ENCODE measurements at regions not wholly inside any gene's neighbourhood (a gene's known extent, or its start where the extent isn't known, plus 50 kb on each side); places are given as distances from the start of the nearest gene placed in this dataset.

DNA sequence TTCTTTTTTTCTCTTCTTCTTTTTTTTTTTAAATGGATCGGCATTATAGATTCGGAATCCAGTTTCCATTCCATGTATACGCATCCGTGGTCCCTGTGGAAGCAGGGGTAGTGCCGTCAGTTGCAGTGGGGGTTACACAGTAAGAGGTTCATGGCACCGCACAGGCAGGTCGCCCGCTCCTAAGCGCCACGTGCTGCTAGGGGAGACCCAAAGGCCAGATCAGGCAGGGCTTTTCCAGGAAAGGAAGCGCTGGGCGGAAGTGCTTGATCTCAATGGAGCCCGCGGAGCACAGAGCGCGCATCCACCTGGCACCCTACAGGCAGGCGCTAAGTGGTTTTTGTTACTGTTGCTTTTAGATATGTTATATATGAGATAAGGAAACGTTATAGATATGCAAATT, 174.8 kb upstream of the OR13F1 start:
- Histone ChIP-seq H3K4me3 (replicated peaks in 1 of 2; ENCODE audit: low read depth in 1 of 2, low read length in 2 of 2) (no peak overlapping the region), H3K9me2 (ENCODE audit: insufficient read depth) (no peaks in the 10 kb centered on the region), H3K27me3 (ENCODE audit: insufficient read depth, low read length) (no peaks in the 10 kb centered on the region), H3K36me3 (ENCODE audit: control insufficient read depth in 1 of 2, insufficient read depth in 2 of 2, low read length in 2 of 2) (no peaks in the 10 kb centered on the region), H2AFZ (ENCODE audit: low read depth, low read length, poor library complexity, severe bottlenecking) (no peak overlapping the region), H3K4me2 (ENCODE audit: low read length) (no peak overlapping the region), H3K9me3 (ENCODE audit: control insufficient read depth in 1 of 2, insufficient read depth in 1 of 2, low read depth in 1 of 2, low read length in 2 of 2) (no peaks in the 10 kb centered on the region), H3K79me2 (ENCODE audit: insufficient read depth, low read length) (no peaks in the 10 kb centered on the region), H3K27ac (ENCODE audit: low read depth, low read length) (no peak overlapping the region), H3K4me1 (ENCODE audit: control insufficient read depth in 1 of 2, insufficient read depth in 2 of 2, low read length in 2 of 2) (no peaks in the 10 kb centered on the region), H4K20me1 (ENCODE audit: insufficient read depth) (no peaks in the 10 kb centered on the region), H3K9ac (ENCODE audit: low read length) (no peak overlapping the region)
- ATAC-seq (no peak), DNase-seq (ENCODE audit: low read depth, low spot score) (no peak)
- no TSS peak for BruUV-seq (replicated peaks)
- ChIA-PET POLR2A (no interaction called here), RAD21 (ENCODE audit: low non-redundant PET in 1 of 2, low total read pairs in 2 of 2, uncharacterized antibody in 2 of 2, unreplicated experiment in 2 of 2) (no interaction called here), CTCF (no interaction called here)
- intact Hi-C loops (cut with micrococcal nuclease), result no loop called here
- TF ChIP-seq SRF (IDR thresholded peaks at IDR 0.05; ENCODE audit: low read depth) (no peak), SP1 (IDR thresholded peaks at IDR 0.05; ENCODE audit: low read depth) (no peak), ZFX (IDR thresholded peaks at IDR 0.05) (no peak), CEBPB (IDR thresholded peaks at IDR 0.05; ENCODE audit: low read depth) (no peak), ZNF274 (IDR thresholded peaks at IDR 0.05; ENCODE audit: low read depth, low read length) (no peak), RAD21 (IDR thresholded peaks at IDR 0.05; ENCODE audit: low read depth) (no peak), ATF3 (IDR thresholded peaks at IDR 0.05) (no peak), EZH2phosphoT487 (IDR thresholded peaks at IDR 0.05; ENCODE audit: borderline replicate concordance) (no peak), JUND (IDR thresholded peaks at IDR 0.05) (no peak), EGR1 (IDR thresholded peaks at IDR 0.05; ENCODE audit: low read depth) (no peak), CBX3 (IDR thresholded peaks at IDR 0.05; ENCODE audit: low read depth) (no peak), POLR2AphosphoS5 (IDR thresholded peaks at IDR 0.05; ENCODE audit: low read depth, low read length) (no peak), EZH2 (IDR thresholded peaks at IDR 0.05) (no peak), SIN3A (IDR thresholded peaks at IDR 0.05; ENCODE audit: low read depth) (no peak), FOSL1 (IDR thresholded peaks at IDR 0.05; ENCODE audit: low read depth) (no peak)
- TF ChIP-seq, protein P1, sequence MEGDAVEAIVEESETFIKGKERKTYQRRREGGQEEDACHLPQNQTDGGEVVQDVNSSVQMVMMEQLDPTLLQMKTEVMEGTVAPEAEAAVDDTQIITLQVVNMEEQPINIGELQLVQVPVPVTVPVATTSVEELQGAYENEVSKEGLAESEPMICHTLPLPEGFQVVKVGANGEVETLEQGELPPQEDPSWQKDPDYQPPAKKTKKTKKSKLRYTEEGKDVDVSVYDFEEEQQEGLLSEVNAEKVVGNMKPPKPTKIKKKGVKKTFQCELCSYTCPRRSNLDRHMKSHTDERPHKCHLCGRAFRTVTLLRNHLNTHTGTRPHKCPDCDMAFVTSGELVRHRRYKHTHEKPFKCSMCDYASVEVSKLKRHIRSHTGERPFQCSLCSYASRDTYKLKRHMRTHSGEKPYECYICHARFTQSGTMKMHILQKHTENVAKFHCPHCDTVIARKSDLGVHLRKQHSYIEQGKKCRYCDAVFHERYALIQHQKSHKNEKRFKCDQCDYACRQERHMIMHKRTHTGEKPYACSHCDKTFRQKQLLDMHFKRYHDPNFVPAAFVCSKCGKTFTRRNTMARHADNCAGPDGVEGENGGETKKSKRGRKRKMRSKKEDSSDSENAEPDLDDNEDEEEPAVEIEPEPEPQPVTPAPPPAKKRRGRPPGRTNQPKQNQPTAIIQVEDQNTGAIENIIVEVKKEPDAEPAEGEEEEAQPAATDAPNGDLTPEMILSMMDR (IDR thresholded peaks at IDR 0.05 in 2 of 3, conservative IDR thresholded peaks at IDR 0.05 in 1 of 3; ENCODE audit: borderline replicate concordance in 1 of 3, insufficient read depth in 1 of 3, low read depth in 2 of 3, low read length in 2 of 3), result no peak
- TF ChIP-seq, protein P2, sequence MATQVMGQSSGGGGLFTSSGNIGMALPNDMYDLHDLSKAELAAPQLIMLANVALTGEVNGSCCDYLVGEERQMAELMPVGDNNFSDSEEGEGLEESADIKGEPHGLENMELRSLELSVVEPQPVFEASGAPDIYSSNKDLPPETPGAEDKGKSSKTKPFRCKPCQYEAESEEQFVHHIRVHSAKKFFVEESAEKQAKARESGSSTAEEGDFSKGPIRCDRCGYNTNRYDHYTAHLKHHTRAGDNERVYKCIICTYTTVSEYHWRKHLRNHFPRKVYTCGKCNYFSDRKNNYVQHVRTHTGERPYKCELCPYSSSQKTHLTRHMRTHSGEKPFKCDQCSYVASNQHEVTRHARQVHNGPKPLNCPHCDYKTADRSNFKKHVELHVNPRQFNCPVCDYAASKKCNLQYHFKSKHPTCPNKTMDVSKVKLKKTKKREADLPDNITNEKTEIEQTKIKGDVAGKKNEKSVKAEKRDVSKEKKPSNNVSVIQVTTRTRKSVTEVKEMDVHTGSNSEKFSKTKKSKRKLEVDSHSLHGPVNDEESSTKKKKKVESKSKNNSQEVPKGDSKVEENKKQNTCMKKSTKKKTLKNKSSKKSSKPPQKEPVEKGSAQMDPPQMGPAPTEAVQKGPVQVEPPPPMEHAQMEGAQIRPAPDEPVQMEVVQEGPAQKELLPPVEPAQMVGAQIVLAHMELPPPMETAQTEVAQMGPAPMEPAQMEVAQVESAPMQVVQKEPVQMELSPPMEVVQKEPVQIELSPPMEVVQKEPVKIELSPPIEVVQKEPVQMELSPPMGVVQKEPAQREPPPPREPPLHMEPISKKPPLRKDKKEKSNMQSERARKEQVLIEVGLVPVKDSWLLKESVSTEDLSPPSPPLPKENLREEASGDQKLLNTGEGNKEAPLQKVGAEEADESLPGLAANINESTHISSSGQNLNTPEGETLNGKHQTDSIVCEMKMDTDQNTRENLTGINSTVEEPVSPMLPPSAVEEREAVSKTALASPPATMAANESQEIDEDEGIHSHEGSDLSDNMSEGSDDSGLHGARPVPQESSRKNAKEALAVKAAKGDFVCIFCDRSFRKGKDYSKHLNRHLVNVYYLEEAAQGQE (IDR thresholded peaks at IDR 0.05; ENCODE audit: low read depth), result no peak
- TF ChIP-seq, protein P3, sequence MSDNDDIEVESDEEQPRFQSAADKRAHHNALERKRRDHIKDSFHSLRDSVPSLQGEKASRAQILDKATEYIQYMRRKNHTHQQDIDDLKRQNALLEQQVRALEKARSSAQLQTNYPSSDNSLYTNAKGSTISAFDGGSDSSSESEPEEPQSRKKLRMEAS (IDR thresholded peaks at IDR 0.05), result no peak

All from HCT116 (cell line).